GM12891 (cell line): ENCODE measurements at regions not wholly inside any gene's neighbourhood (a gene's known extent, or its start where the extent isn't known, plus 50 kb on each side); places are given as distances from the start of the nearest gene placed in this dataset.

Source experiments
- POLR2A ChIP-seq: IDR thresholded peaks from 2 replicates; pipeline ENCODE4 v1.6.1; 2011; ENCODE audit warnings: low read depth, low read length, control low read depth
- POLR2AphosphoS5 ChIP-seq: IDR thresholded peaks from 2 replicates; pipeline ENCODE4 v1.6.1; 2011; ENCODE audit warnings: low read depth, low read length, control low read depth
- SPI1 ChIP-seq: IDR thresholded peaks from 2 replicates; pipeline ENCODE4 v1.6.1; 2011; ENCODE audit warnings: low read depth, low read length, control low read depth
- TAF1 ChIP-seq: IDR thresholded peaks from 2 replicates; pipeline ENCODE4 v1.6.1; 2011; ENCODE audit warnings: low read depth, low read length, control low read depth

DNA sequence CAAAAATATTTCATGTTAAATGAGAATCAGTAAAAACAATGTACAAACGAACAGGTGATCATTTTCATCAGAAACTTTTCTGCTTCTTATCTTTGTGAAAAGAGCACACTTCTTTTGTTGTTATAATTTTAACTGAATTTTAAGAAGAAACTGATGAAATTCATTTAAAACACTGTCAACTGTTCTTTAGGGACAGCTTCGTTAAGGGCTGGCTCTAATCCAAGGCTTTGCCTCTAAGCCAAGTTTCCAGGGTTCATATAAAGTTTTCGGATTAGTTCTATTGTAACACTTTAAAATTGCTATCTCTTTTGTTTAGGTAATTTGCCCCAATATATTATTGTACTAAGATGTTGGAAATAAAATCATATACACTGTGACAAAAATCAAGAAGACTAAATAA is 559.2 kb downstream of the TUSC1 start:
- TF ChIP-seq POLR2AphosphoS5 = no peak
- TF ChIP-seq POLR2A = no peak
- TF ChIP-seq SPI1 = no peak
- TF ChIP-seq TAF1 = no peak
